NCI-H526 (cell line): ENCODE measurements at regions not wholly inside any gene's neighbourhood (a gene's known extent, or its start where the extent isn't known, plus 50 kb on each side); places are given as distances from the start of the nearest gene placed in this dataset.

Experiments used
- DNase-seq, 2 experiments: peaks; one replicate each; lab custom pipeline; 2025; lab: John Stamatoyannopoulos, UW

DNA sequence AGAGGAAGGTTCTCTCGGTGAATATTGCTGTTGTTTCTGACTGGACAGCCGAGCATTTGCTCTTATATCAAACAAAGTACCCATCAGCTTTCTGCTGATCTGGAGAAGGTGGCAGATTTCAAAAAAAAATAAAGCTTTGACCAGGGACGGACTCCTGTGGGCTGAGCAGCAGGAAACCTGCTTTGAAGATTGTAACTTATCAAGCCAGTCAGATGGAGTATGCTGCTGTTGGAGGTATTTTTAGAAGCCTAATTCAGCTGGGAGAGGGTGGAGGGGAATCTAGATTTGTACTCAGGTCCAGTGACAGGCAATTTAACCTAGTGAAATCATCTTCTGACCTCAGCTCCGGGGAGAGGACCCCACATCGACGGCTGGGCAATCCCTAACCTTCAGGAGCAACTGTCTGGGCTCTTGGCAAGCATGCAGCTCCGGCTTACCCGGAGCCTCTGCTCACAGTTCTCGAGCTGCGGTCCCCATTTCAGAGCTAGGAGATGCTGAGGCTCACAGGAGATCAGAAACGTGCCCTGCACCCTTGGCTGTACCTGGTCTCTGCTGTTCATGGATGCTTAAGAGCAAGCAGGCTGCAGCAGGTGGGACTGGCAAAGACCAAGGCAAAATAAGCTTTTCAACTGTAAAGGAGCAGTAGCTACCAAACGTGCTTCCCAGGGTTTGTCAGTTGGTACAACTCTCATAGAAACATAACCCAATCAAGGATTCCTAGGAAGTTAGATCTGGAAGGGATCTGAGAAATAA is 89.3 kb upstream of the ST8SIA2 start:
- DNase-seq = no peak

- DNase-seq = no peak
Measured at GRCh38 chr15:92305343-92305742, 88.3 kb upstream of the ST8SIA2 start.

DNA sequence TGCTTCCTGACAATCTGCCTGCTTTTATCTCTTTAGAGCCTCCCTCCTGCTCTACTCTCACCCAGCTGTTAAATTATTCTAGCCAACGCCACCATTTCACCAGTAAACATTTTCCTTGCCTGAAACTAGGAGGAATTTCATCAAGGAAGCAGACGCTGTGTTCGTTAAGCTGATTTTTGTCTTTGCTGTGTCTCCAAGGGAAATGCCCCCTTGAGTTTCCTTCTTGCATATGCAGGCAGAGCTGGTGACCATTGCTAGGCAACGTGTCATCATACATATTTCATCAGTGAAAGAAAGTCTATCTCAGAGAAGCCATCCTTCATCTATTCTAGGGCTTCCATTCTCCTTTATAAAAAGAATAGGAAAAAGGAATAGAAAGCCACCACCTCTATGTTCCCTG is 87.0 kb upstream of the ST8SIA2 start:
- DNase-seq = peak; percentile 21 to 71

DNA sequence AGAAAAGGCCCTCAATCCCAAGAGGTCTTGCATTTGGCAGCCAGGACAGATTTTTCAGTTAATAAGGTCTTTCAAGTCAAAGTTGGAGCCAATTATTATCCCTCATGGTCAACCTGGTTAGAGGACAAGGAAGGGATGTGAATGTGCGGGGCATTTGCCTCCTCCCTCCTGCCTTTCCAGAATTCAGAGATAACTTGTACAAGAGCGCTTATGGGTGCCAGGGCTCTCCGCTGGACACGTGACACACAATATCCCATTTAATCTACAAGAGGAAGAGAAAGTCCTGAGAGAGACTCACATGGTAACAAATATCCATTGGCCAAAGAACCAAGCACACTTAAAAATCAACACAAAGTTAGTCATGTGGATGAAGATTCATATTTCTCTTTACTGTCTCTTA is 78.5 kb upstream of the ST8SIA2 start:
- DNase-seq = no peak

DNA sequence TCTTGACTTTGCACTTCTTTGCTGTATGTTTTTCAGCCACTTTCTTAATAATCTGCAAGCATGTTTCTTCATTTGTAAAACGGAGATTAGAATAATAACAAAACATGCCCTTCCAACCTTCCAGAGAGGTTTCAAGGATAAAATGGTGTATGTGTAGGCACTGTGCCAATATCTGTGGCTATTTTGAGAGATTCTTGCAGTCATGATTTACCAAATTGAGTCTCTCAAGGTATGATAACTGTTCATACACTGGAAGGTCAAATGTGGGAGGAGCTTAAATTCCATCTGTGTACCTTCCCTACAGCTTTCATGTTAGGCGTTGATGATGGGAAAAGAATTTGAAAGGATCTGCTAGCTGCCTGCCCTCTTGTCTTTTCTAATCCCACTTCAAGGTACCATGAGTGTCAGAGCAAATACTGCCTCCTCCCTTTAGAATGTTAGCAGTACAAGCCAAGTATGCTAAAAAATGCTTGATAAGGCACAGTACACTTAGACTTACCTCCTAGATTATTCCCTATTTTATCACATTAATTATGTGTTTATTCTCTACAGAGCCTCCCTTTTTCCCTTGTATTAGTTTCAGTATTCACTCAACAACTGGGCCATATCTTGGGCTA is 78.0 kb upstream of the ST8SIA2 start:
- DNase-seq = no peak

DNA sequence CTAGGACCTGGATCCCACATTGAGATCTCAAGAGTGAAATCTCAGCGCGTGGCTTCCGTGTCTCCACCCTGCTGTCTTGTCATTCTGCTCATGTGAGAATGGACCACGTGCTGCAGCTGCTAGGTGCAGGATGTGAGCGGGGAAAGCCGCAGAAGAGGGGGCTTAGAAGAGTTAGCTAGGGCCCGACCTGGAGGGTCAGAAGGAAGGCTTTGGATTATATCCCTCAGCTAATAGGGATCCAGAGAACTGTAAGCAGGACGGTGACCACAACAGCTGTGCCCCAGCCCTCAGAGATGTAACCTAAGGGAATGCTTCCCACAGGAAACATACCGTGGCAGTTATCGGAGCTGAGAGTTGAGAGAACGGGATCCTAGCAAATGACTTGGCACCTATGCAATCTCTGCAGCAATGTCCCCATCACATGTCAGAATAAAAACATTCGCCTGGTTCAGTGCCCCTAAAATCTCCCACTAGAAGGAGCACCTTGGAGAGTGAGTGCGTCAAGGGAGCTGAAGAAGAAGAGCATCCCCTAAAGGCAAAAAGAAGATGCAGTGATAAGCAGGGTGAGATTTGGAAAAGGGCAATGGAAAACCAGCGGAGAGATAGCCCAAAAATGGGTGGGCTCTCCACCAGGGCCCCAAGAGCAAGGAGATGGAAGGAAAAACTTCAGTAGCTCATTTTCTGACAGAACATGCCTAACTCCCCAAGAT is 76.9 kb upstream of the ST8SIA2 start:
- no peak for DNase-seq

- no peak for DNase-seq
Measured at GRCh38 chr15:92320012-92320699, 73.5 kb upstream of the ST8SIA2 start.

GRCh38 chr15:92322566-92323355 is 70.9 kb upstream of the ST8SIA2 start:
- no peak for DNase-seq

DNA sequence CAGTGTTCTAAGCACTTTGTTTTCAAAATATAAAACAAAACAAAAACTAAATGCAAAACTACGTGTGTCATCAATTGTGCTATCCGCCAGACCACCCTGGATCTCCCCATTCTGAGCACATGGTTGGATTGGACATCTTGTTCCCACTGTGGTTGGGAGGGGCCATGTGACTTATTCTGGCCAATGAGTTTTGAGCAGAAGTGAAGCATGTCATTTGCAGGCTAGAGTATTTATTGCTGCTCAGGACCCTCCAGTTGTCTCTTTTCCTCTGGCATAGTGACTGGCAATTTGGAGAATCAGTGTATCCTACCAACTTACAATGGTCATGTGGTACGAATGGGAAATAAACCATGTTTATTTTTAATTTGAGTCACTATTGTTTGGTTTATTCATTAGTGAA is 70.2 kb upstream of the ST8SIA2 start:
- no peak for DNase-seq

DNA sequence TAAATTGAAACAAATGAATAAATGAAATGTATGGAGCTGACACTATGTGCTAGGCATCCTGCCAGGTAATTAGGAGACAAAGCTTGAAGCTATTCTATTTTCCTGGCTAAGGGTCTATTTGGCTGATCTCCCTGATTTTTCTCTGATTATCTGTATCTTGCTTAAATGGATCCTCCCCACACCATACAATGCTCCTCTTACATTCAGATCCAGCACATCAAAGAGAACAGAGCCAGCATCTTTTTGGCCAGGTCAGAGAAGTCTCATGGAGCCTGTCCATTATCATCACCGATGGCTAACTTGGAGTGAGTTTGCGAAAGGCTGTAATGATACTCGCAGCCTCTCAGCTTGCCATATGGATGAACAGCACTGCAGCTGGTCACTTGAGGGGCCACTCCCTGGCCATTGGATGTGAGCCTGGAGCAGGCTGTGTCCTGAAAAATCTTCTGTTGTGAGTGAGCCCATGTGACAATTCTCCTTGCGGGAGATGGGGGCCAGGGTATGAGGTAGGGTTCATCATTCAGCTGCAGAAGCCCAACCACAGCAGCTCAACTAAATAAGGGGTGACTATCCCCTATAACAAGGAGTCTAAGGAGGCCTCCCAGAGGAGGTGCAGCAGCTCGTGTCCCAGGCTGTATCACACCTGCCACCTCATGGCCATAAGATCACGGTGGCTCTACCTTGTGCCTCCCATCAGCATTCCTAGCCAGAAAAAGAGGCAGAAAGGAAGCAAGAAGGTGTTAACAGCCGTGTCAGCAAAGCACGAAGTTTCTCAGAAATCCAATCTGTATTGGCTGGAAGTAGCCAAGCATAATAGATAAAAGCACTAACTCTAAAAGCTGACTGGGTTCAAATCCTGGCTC is 69.3 kb upstream of the ST8SIA2 start:
- DNase-seq = no peak

- no peak for DNase-seq
Measured at GRCh38 chr15:92326236-92326635, 67.4 kb upstream of the ST8SIA2 start.

GRCh38 chr15:92327033-92327432 is 66.6 kb upstream of the ST8SIA2 start:
- DNase-seq = no peak

DNA sequence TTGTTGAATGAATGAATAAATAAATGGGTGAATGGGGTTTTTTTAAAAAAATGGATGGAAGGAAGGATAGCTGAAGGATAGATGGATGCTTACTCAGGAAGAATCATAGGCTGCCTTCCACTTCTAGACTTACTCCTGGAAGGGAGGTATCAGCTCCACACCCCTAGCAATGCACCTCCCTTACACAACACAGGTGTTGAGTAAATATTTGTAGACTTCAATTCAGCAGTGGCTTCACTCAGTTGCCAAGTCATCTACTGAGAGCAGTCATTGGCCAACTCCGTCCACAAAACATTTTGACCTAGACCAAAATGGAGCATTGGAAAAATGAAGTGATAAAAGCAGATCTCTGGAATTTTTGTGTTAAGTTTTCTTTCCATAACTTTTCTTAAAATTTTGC is 65.5 kb upstream of the ST8SIA2 start:
- no peak for DNase-seq

GRCh38 chr15:92332125-92332899 is 61.4 kb upstream of the ST8SIA2 start:
- DNase-seq = peak; percentile 61 to 69

DNA sequence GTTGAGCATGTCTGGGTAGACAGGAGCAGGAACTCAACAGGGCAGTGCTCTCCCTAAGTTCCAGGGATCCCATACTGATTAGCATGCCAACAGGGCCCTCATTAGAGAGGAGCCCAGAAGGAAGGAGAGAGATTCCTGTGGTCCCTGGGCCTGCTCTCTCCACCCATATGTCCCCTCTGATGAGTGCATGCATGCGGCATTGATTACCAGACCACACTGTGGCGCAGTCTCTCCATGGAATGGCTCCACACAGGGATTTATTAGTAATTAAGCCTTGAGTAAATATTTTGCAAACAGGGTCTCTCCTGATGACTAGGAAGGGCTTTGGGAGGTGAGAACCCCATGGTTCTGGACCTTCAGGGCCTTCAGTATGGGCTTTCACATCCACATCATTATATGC is 60.0 kb upstream of the ST8SIA2 start:
- no peak for DNase-seq

- no peak for DNase-seq
Measured at GRCh38 chr15:92336419-92336987, 57.2 kb upstream of the ST8SIA2 start.

- DNase-seq = no peak
Measured at GRCh38 chr15:92339361-92339760, 54.3 kb upstream of the ST8SIA2 start.
